H9 (cell line): ENCODE measurements at regions not wholly inside any gene's neighbourhood (a gene's known extent, or its start where the extent isn't known, plus 50 kb on each side); places are given as distances from the start of the nearest gene placed in this dataset.

Source experiments
- DNase-seq: peaks from one replicate; pipeline ENCODE4 v3.0.0-alpha.2; 2017
- H2AFZ ChIP-seq: one replicate; pipeline ENCODE4 v1.6.1; 2013; ENCODE audit warnings: mild to moderate bottlenecking, low read length, control low read depth, moderate library complexity
- H2AK5ac ChIP-seq: 2 replicates; pipeline ENCODE4 v1.6.1; 2013; ENCODE audit warnings: low read length, control low read depth, mixed read lengths; ENCODE audit not compliant: insufficient read length
- H2BK120ac ChIP-seq: one replicate; pipeline ENCODE4 v1.6.1; 2013; ENCODE audit warnings: low read depth, mild to moderate bottlenecking, low read length, control low read depth, inconsistent platforms; ENCODE audit not compliant: poor library complexity, severe bottlenecking
- H2BK12ac ChIP-seq: 2 replicates; pipeline ENCODE4 v1.6.1; 2013; ENCODE audit warnings: low read length, control low read depth, mixed read lengths, low read depth; ENCODE audit not compliant: insufficient read length
- H2BK15ac ChIP-seq: 2 replicates; pipeline ENCODE4 v1.6.1; 2013; ENCODE audit warnings: low read depth, low read length, control low read depth
- H2BK20ac ChIP-seq: one replicate; pipeline ENCODE4 v1.6.1; 2013; ENCODE audit warnings: low read depth, mild to moderate bottlenecking, low read length, control low read depth, inconsistent platforms; ENCODE audit not compliant: poor library complexity, severe bottlenecking
- H2BK5ac ChIP-seq: 2 replicates; pipeline ENCODE4 v1.6.1; 2013; ENCODE audit warnings: low read length, control low read depth, mixed read lengths; ENCODE audit not compliant: insufficient read length
- H3K14ac ChIP-seq: 2 replicates; pipeline ENCODE4 v1.6.1; 2013; ENCODE audit warnings: low read length, control low read depth; ENCODE audit not compliant: insufficient read depth
- H3K18ac ChIP-seq: 2 replicates; pipeline ENCODE4 v1.6.1; 2013; ENCODE audit warnings: low read depth, mild to moderate bottlenecking, mixed read lengths, low read length, control low read depth; ENCODE audit not compliant: insufficient read length
- H3K23ac ChIP-seq: 2 replicates; pipeline ENCODE4 v1.6.1; 2013; ENCODE audit warnings: low read length, control low read depth, mixed read lengths, low read depth; ENCODE audit not compliant: insufficient read length
- H3K23me2 ChIP-seq: 2 replicates; pipeline ENCODE4 v1.6.1; 2013; ENCODE audit warnings: low read depth, mild to moderate bottlenecking, mixed read lengths, low read length, control low read depth; ENCODE audit not compliant: insufficient read length, poor library complexity, severe bottlenecking
- H3K27ac ChIP-seq: 2 replicates; pipeline ENCODE4 v1.5.1; 2013; ENCODE audit warnings: low read length, control low read depth, mixed read lengths, low read depth; ENCODE audit not compliant: insufficient read length
- H3K27me3 ChIP-seq: 2 replicates; pipeline ENCODE4 v1.6.1; 2013; ENCODE audit warnings: low read length, control low read depth, inconsistent platforms; ENCODE audit not compliant: insufficient read depth
- H3K4ac ChIP-seq: 2 replicates; pipeline ENCODE4 v1.6.1; 2013; ENCODE audit warnings: low read depth, mild to moderate bottlenecking, control low read depth, inconsistent platforms, low read length, moderate library complexity
- H3K4me1 ChIP-seq: 2 replicates; pipeline ENCODE4 v1.6.1; 2013; ENCODE audit warnings: low read length, control low read depth, inconsistent platforms; ENCODE audit not compliant: insufficient read depth
- H3K4me2 ChIP-seq: 2 replicates; pipeline ENCODE4 v1.6.1; 2013; ENCODE audit warnings: low read length, control low read depth, mixed read lengths; ENCODE audit not compliant: insufficient read length, insufficient read depth
- H3K56ac ChIP-seq: 2 replicates; pipeline ENCODE4 v1.6.1; 2013; ENCODE audit warnings: low read depth, mild to moderate bottlenecking, mixed read lengths, low read length, control low read depth; ENCODE audit not compliant: insufficient read length
- H3K79me1 ChIP-seq: 2 replicates; pipeline ENCODE4 v1.6.1; 2013; ENCODE audit warnings: low read depth, mild to moderate bottlenecking, moderate library complexity, low read length, control low read depth, inconsistent platforms; ENCODE audit not compliant: insufficient read depth, poor library complexity, severe bottlenecking
- H3K79me2 ChIP-seq: 2 replicates; pipeline ENCODE4 v1.6.1; 2013; ENCODE audit warnings: low read length, control low read depth, inconsistent platforms; ENCODE audit not compliant: insufficient read depth
- H3K9ac ChIP-seq: 2 replicates; pipeline ENCODE4 v1.6.1; 2013; ENCODE audit warnings: low read length, control low read depth, mixed read lengths; ENCODE audit not compliant: insufficient read length; ENCODE audit errors: extremely low read depth
- H3K9me3 ChIP-seq: one replicate; pipeline ENCODE4 v1.6.1; 2013; ENCODE audit warnings: low read depth, low read length, inconsistent platforms; ENCODE audit not compliant: control insufficient read depth
- H3T11ph ChIP-seq: one replicate; pipeline ENCODE4 v1.6.1; 2013; ENCODE audit warnings: mild to moderate bottlenecking, low read length, control low read depth, inconsistent platforms
- H4K20me1 ChIP-seq: one replicate; pipeline ENCODE4 v1.6.1; 2013; ENCODE audit not compliant: control insufficient read depth, insufficient read length, insufficient read depth
- H4K5ac ChIP-seq: 2 replicates; pipeline ENCODE4 v1.6.1; 2013; ENCODE audit warnings: low read depth, mild to moderate bottlenecking, mixed read lengths, low read length, control low read depth; ENCODE audit not compliant: insufficient read length
- H4K8ac ChIP-seq: replicated peaks from 2 replicates; pipeline ENCODE4 v1.6.1; 2013; ENCODE audit warnings: low read length, control low read depth, mixed read lengths, low read depth; ENCODE audit not compliant: insufficient read length
- H4K91ac ChIP-seq: 2 replicates; pipeline ENCODE4 v1.6.1; 2013; ENCODE audit warnings: low read depth, mild to moderate bottlenecking, moderate library complexity, mixed read lengths, low read length, control low read depth; ENCODE audit not compliant: insufficient read length
- H3K27ac Mint-ChIP-seq, 3 experiments: 2 replicates in 2 of 3; 3 replicates in 1 of 3; pipeline ENCODE4 v1.8.0; 2020 to 2021; ENCODE audit warnings: mixed read lengths in 3 of 3, mild to moderate bottlenecking in 1 of 3, moderate library complexity in 1 of 3
- H3K27me3 Mint-ChIP-seq: 2 replicates; pipeline ENCODE4 v1.8.0; 2021; ENCODE audit warnings: low read depth, mild to moderate bottlenecking, moderate library complexity, mixed read lengths
- H3K36me3 Mint-ChIP-seq, 3 experiments: 2 replicates in 2 of 3; 3 replicates in 1 of 3; pipeline ENCODE4 v1.8.0; 2020 to 2021; ENCODE audit warnings: low read depth in 3 of 3, mixed read lengths in 3 of 3; ENCODE audit not compliant: insufficient read depth in 1 of 3
- H3K4me1 Mint-ChIP-seq, 2 experiments: 2 replicates each; pipeline ENCODE4 v1.8.0; 2020; ENCODE audit warnings: mixed read lengths in 2 of 2
- H3K4me3 Mint-ChIP-seq, 2 experiments: 2 replicates in 1 of 2; 3 replicates in 1 of 2; pipeline ENCODE4 v1.8.0; 2020 to 2021; ENCODE audit warnings: mild to moderate bottlenecking in 2 of 2, mixed read lengths in 2 of 2, moderate library complexity in 1 of 2
- H3K9me3 Mint-ChIP-seq, 2 experiments: 2 replicates in 1 of 2; 3 replicates in 1 of 2; pipeline ENCODE4 v1.8.0; 2020; ENCODE audit warnings: mild to moderate bottlenecking in 2 of 2, mixed read lengths in 2 of 2, moderate library complexity in 1 of 2
- CTCF ChIP-seq: fragments of 200-600 bp; sonication (generic); conservative IDR thresholded peaks from 3 replicates; pipeline ENCODE4 v1.8.0; 2021; ENCODE audit warnings: antibody characterized with exemption, mild to moderate bottlenecking
- WGBS: extraction: QIAGEN DNeasy Blood & Tissue Kit; methylation state at CpG from one replicate; pipeline ENCODE4 v1.1.7; 2013; ENCODE audit warnings: missing lambda C conversion rate, low lambda C conversion rate, mixed read lengths; ENCODE audit not compliant: insufficient read length; ENCODE audit errors: extremely low coverage; 5-methylcytosine and 5-hydroxymethylcytosine counted together

GRCh38 chr17:70298929-70299531, 129.7 kb downstream of the KCNJ2 start:
- Histone ChIP-seq H2AK5ac (no peak overlapping the region), H3K9ac (no peak overlapping the region), H3K56ac (no peak overlapping the region), H3K4me1 (no peaks in the 10 kb centered on the region), H2AFZ (no peak overlapping the region), H2BK12ac (no peak overlapping the region), H4K8ac (no peak overlapping the region), H4K91ac (no peak overlapping the region), H3K9me3 (no peaks in the 10 kb centered on the region), H3K23me2 (no peaks in the 10 kb centered on the region), H3T11ph (no peak overlapping the region), H3K27ac (no peak overlapping the region), H2BK15ac (no peak overlapping the region), H3K79me1 (no peaks in the 10 kb centered on the region), H2BK20ac (no peak overlapping the region), H3K27me3 (no peaks in the 10 kb centered on the region), H4K20me1 (no peaks in the 10 kb centered on the region), H4K5ac (no peak overlapping the region), H3K4me2 (no peak overlapping the region), H3K79me2 (no peaks in the 10 kb centered on the region), H3K4ac (no peak overlapping the region), H3K14ac (no peak overlapping the region), H2BK5ac (no peak overlapping the region), H3K23ac (no peak overlapping the region), H2BK120ac (no peak overlapping the region), H3K18ac (no peak overlapping the region)
- Mint-ChIP-seq H3K9me3 (peaks cover 2% of the 10 kb centered on the region in 2 experiments; a peak in 2 of 5 replicates), H3K4me1 (peaks cover 6 to 7% of the 10 kb centered on the region in 2 experiments; a peak in 3 of 4 replicates), H3K36me3 (peaks cover 0 to 5% (median 0%) of the 10 kb centered on the region in 3 experiments; a peak in 2 of 7 replicates), H3K4me3 (no peak overlapping the region), H3K27ac (no peak overlapping the region), H3K27me3 (no peaks in the 10 kb centered on the region)
- DNase-seq: no peak
- no peak for TF ChIP-seq CTCF
- no CpG with 5 or more reads among the region's 8 CpGs for WGBS
